NB4 (cell line): ENCODE measurements at regions not wholly inside any gene's neighbourhood (a gene's known extent, or its start where the extent isn't known, plus 50 kb on each side); places are given as distances from the start of the nearest gene placed in this dataset.

ENCODE experiments used
- DNase-seq: peaks from one replicate; pipeline ENCODE4 v3.0.0; 2010; ENCODE audit warnings: low read depth
- H3K4me3 ChIP-seq: one replicate; pipeline ENCODE4 v1.5.1; 2011; ENCODE audit warnings: mild to moderate bottlenecking, low read depth, low read length, moderate library complexity
- MYC ChIP-seq: IDR thresholded peaks from 2 replicates; pipeline ENCODE4 v1.6.1; 2011; ENCODE audit warnings: low read depth, low read length
- POLR2A ChIP-seq: IDR thresholded peaks from 2 replicates; pipeline ENCODE4 v1.6.1; 2011; ENCODE audit warnings: mild to moderate bottlenecking; ENCODE audit not compliant: insufficient read length; ENCODE audit errors: extremely low read depth
- TF ChIP-seq, protein P1 (sequence below): IDR thresholded peaks from 2 replicates; pipeline ENCODE4 v1.6.1; 2011; ENCODE audit warnings: low read depth, low read length
- TF ChIP-seq, protein P2 (sequence below): IDR thresholded peaks from one replicate; pipeline ENCODE4 v1.5.1; 2012; ENCODE audit warnings: low read depth, low read length

GRCh38 chr2:115942800-115943199, 1500.4 kb downstream of the DPP10 start:
- DNase-seq, result no peak
- no peak overlapping the region for H3K4me3 ChIP-seq
- TF ChIP-seq POLR2A, result no peak
- TF ChIP-seq, protein P1, sequence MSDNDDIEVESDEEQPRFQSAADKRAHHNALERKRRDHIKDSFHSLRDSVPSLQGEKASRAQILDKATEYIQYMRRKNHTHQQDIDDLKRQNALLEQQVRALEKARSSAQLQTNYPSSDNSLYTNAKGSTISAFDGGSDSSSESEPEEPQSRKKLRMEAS, result no peak
- TF ChIP-seq, protein P2, sequence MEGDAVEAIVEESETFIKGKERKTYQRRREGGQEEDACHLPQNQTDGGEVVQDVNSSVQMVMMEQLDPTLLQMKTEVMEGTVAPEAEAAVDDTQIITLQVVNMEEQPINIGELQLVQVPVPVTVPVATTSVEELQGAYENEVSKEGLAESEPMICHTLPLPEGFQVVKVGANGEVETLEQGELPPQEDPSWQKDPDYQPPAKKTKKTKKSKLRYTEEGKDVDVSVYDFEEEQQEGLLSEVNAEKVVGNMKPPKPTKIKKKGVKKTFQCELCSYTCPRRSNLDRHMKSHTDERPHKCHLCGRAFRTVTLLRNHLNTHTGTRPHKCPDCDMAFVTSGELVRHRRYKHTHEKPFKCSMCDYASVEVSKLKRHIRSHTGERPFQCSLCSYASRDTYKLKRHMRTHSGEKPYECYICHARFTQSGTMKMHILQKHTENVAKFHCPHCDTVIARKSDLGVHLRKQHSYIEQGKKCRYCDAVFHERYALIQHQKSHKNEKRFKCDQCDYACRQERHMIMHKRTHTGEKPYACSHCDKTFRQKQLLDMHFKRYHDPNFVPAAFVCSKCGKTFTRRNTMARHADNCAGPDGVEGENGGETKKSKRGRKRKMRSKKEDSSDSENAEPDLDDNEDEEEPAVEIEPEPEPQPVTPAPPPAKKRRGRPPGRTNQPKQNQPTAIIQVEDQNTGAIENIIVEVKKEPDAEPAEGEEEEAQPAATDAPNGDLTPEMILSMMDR, result no peak

- DNase-seq, result no peak
- TF ChIP-seq POLR2A, result no peak
- TF ChIP-seq, protein P2, result no peak
- no peak for TF ChIP-seq MYC
- TF ChIP-seq, protein P1, result no peak
- H3K4me3 ChIP-seq, result no peak overlapping the region
Measured at GRCh38 chr2:115946341-115946740, 1503.9 kb downstream of the DPP10 start.

GRCh38 chr2:115946891-115947290, 1504.5 kb downstream of the DPP10 start:
- no peak overlapping the region for H3K4me3 ChIP-seq
- DNase-seq, result no peak
- TF ChIP-seq POLR2A (no peak), MYC (no peak)
- TF ChIP-seq, protein P2, result no peak
- TF ChIP-seq, protein P1, result no peak

DNA sequence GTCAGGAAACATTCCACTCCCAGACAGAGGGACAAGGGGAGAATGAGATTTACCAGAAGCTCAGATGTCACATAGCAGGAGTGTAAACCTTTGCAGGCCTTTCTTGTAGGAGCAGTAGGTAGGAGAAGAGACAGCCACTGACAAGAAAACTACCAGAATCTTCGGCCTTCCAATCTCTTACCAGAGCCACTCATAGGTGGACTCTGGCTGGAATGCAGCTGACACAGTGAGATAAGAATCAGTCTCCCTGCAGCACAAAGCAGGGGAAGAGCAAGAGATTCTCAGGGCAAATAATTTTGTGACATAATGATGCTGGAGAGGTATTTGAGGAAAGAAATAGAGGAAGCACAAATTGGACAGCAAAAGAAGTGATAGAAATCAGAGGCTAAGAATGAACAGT, 1534.5 kb downstream of the DPP10 start:
- TF ChIP-seq MYC (no peak), POLR2A (no peak)
- TF ChIP-seq, protein P2, result no peak
- TF ChIP-seq, protein P1, result no peak
- H3K4me3 ChIP-seq, result no peak overlapping the region
- DNase-seq, result no peak

DNA sequence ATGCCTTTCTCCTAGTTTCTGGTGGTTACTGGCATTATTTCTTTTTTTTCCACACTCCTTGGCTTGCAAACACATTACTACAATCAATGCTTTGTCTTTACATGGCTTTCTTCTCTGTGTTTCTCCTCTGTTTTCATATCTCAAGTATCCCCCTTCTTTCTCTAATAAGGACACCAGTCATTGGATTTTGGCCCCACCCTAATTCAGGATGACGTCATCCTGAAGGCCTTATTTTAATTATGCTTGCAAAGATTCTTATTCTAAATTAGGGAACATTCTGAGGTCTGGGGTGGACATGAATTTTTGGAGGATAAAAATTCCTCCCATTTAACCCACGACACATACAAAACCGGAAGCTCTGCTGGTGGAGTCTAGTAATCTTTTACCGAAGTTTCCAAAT, 1556.6 kb downstream of the DPP10 start:
- H3K4me3 ChIP-seq, result no peak overlapping the region

More for the DNA sequence above, 1556.6 kb downstream of the DPP10 start:
- DNase-seq, result no peak
- TF ChIP-seq POLR2A (no peak), MYC (no peak)
- TF ChIP-seq, protein P1, result no peak
- TF ChIP-seq, protein P2, result no peak
